Glutamatergic neuron (in vitro differentiated cells): ENCODE measurements at regions not wholly inside any gene's neighbourhood (a gene's known extent, or its start where the extent isn't known, plus 50 kb on each side); places are given as distances from the start of the nearest gene placed in this dataset.

ENCODE experiments used
- DNase-seq: peaks from one replicate; pipeline ENCODE4 v3.0.0; 2022
- H3K27ac Mint-ChIP-seq: one replicate; pipeline ENCODE4 v1.8.0; 2020; ENCODE audit warnings: mild to moderate bottlenecking, mixed read lengths, inconsistent platforms; ENCODE audit not compliant: unreplicated experiment
- H3K27me3 Mint-ChIP-seq: one replicate; pipeline ENCODE4 v1.8.0; 2020; ENCODE audit warnings: mild to moderate bottlenecking, moderate library complexity, mixed read lengths, inconsistent platforms; ENCODE audit not compliant: unreplicated experiment
- H3K36me3 Mint-ChIP-seq: one replicate; pipeline ENCODE4 v1.8.0; 2020; ENCODE audit warnings: mild to moderate bottlenecking, mixed read lengths, inconsistent platforms; ENCODE audit not compliant: unreplicated experiment
- H3K4me1 Mint-ChIP-seq: one replicate; pipeline ENCODE4 v1.8.0; 2020; ENCODE audit warnings: mild to moderate bottlenecking, low read depth, mixed read lengths, inconsistent platforms; ENCODE audit not compliant: unreplicated experiment
- H3K4me3 Mint-ChIP-seq: one replicate; pipeline ENCODE4 v1.8.0; 2020; ENCODE audit warnings: mild to moderate bottlenecking, mixed read lengths, inconsistent platforms; ENCODE audit not compliant: unreplicated experiment
- H3K9me3 Mint-ChIP-seq: one replicate; pipeline ENCODE4 v1.8.0; 2020; ENCODE audit warnings: mild to moderate bottlenecking, moderate library complexity, mixed read lengths, inconsistent platforms; ENCODE audit not compliant: unreplicated experiment
- CTCF ChIP-seq: fragments of 200-600 bp; sonication (generic); IDR thresholded peaks from one replicate; pipeline ENCODE4 v1.5.0; 2021; ENCODE audit not compliant: partially characterized antibody, unreplicated experiment

GRCh38 chr2:18993756-18994338 lies 364.6 kb downstream of the OSR1 start:
- TF ChIP-seq CTCF: no peak
- Mint-ChIP-seq H3K36me3 (peaks cover 4% of the 10 kb centered on the region), H3K4me1 (peaks cover 11% of the 10 kb centered on the region), H3K4me3 (no peak overlapping the region), H3K27ac (no peak overlapping the region), H3K9me3 (peaks cover 4% of the 10 kb centered on the region), H3K27me3 (no peaks in the 10 kb centered on the region)
- DNase-seq: no peak

DNA sequence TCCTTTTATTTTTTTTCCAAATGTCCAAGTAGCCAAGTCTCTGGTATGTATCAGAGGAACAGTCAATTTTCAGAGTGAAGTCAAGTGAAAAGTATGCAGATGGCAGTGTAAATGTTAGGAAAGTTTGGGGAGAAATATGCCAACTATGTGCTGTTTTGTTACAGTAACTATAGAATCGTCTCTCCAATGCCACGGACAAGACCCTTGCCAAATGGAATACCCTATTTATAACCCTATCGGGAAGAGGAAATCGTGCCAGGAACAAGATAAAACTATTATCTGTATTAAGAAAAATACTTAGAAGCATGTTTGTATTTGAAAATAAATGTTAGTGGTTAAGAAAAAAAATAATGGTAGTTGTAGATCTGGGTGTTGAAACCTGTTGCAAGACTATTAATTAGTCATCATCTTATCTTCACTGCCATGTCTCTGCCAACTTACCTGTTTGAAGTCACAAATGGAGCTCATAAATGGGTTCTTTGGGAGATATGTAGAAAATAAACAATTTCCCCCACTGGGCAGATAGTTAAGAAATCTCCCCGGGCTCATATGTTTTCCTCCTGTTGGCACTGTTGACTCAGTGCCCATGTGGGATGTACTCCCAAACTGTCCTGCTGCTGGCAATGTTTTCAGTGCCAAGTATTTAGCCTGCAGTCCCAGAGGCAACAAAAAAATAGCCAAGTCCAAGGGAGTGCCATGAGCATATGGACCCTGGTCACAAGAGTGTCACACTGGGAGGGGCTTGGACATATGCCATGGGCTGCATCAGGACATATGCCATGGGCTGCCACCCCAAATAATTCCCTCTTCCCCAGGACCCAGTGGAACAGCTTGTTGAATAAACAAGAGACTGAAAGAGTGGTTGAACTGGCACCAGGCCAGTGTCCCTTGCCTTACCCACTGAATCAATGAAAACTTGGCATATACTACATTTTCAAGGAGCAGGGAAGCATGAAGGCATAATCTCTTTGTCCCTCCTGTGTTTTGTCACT lies 366.9 kb downstream of the OSR1 start:
- Mint-ChIP-seq H3K27ac (no peak overlapping the region), H3K4me1 (peaks cover 11% of the 10 kb centered on the region), H3K9me3 (peaks cover 3% of the 10 kb centered on the region), H3K36me3 (peaks cover 4% of the 10 kb centered on the region), H3K4me3 (no peak overlapping the region), H3K27me3 (no peaks in the 10 kb centered on the region)
- no peak for DNase-seq
- TF ChIP-seq CTCF: no peak

GRCh38 chr2:18988631-18989232 lies 369.7 kb downstream of the OSR1 start:
- Mint-ChIP-seq H3K4me1 (peaks cover 9% of the 10 kb centered on the region), H3K27ac (no peak overlapping the region), H3K9me3 (no peaks in the 10 kb centered on the region), H3K36me3 (no peaks in the 10 kb centered on the region), H3K27me3 (no peaks in the 10 kb centered on the region), H3K4me3 (no peak overlapping the region)
- TF ChIP-seq CTCF: no peak
- no peak for DNase-seq

DNA sequence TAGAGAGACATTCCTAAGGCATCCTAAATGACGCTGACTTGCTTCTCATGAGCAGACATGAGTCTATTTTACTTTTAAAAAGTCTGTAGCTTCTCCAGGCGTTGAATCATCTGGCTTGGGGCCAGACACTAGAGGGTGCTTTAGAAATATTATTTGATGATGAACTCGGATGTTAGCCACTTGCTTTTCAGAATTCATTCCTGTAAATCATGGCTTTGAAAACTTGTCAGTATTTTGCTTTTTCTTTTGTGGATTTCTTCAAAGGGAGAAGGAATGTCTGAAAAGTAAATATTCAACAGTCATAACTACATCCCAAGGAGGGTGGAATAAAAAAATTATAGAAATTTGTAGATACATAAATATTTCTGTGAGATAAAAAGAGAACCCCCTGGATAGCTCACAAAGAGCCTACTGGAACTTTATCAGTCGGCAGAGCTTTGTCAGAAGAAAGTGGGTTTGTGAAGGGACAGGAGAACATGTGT lies 370.8 kb downstream of the OSR1 start:
- no peaks in the 10 kb centered on the region for H3K9me3 Mint-ChIP-seq
- H3K27ac Mint-ChIP-seq: no peak overlapping the region
- no peaks in the 10 kb centered on the region for H3K27me3 Mint-ChIP-seq
- H3K36me3 Mint-ChIP-seq: no peaks in the 10 kb centered on the region
- H3K4me1 Mint-ChIP-seq: peaks cover 9% of the 10 kb centered on the region
- DNase-seq: no peak
- no peak for TF ChIP-seq CTCF
- no peak overlapping the region for H3K4me3 Mint-ChIP-seq
